Mesenchymal stem cell (in vitro differentiated cells and primary cell): ENCODE measurements at regions not wholly inside any gene's neighbourhood (a gene's known extent, or its start where the extent isn't known, plus 50 kb on each side); places are given as distances from the start of the nearest gene placed in this dataset.

Experiments
- DNase-seq: peaks from one replicate; pipeline ENCODE4 v3.0.0-alpha.2; 2013
- H2AFZ ChIP-seq: one replicate; pipeline ENCODE4 v1.6.1; 2013; ENCODE audit warnings: low read depth, mild to moderate bottlenecking, control low read depth, inconsistent platforms, low read length, moderate library complexity
- H2AK5ac ChIP-seq: 2 replicates; pipeline ENCODE4 v1.6.1; 2013; ENCODE audit warnings: low read length, moderate library complexity, mild to moderate bottlenecking, inconsistent platforms; ENCODE audit not compliant: severe bottlenecking
- H2BK120ac ChIP-seq: one replicate; pipeline ENCODE4 v1.6.1; 2013; ENCODE audit warnings: low read depth, mild to moderate bottlenecking, inconsistent platforms, low read length, moderate library complexity
- H2BK12ac ChIP-seq, 2 experiments: one replicate each; pipeline ENCODE4 v1.6.1; 2013; ENCODE audit warnings: inconsistent platforms in 2 of 2, low read length in 2 of 2, mild to moderate bottlenecking in 2 of 2, moderate library complexity in 2 of 2, control low read depth in 1 of 2
- H2BK15ac ChIP-seq: one replicate; pipeline ENCODE4 v1.6.1; 2013; ENCODE audit warnings: mild to moderate bottlenecking, low read depth, inconsistent platforms; ENCODE audit not compliant: poor library complexity, severe bottlenecking
- H2BK5ac ChIP-seq: 2 replicates; pipeline ENCODE4 v1.6.1; 2013; ENCODE audit warnings: low read depth, mild to moderate bottlenecking, low read length, control low read depth, inconsistent platforms; ENCODE audit not compliant: poor library complexity, severe bottlenecking
- H3K14ac ChIP-seq, 2 experiments: one replicate each; pipeline ENCODE4 v1.6.1; 2013; ENCODE audit warnings: inconsistent platforms in 2 of 2, low read length in 2 of 2, control low read depth in 1 of 2, mild to moderate bottlenecking in 1 of 2, moderate library complexity in 1 of 2
- H3K18ac ChIP-seq, 2 experiments: one replicate each; pipeline ENCODE4 v1.6.1; 2013; ENCODE audit warnings: inconsistent platforms in 2 of 2, low read length in 2 of 2, control low read depth in 1 of 2, low read depth in 1 of 2, mild to moderate bottlenecking in 1 of 2
- H3K23ac ChIP-seq, 2 experiments: one replicate each; pipeline ENCODE4 v1.6.1; 2013; ENCODE audit warnings: inconsistent platforms in 2 of 2, low read length in 2 of 2, mild to moderate bottlenecking in 2 of 2, moderate library complexity in 2 of 2, control low read depth in 1 of 2
- H3K27ac ChIP-seq: 2 replicates; pipeline ENCODE4 v1.5.1; 2013; ENCODE audit warnings: mild to moderate bottlenecking, moderate library complexity, low read length, control low read depth, inconsistent platforms; ENCODE audit not compliant: poor library complexity, severe bottlenecking
- H3K27me3 ChIP-seq, 2 experiments: 2 replicates each; pipeline versions ENCODE4 v1.6.1 to v1.7.0; 2013; ENCODE audit warnings: low read length in 2 of 2, mild to moderate bottlenecking in 2 of 2, moderate library complexity in 2 of 2, control low read depth in 1 of 2, inconsistent platforms in 1 of 2; ENCODE audit not compliant: control insufficient read depth in 1 of 2, insufficient read depth in 1 of 2
- H3K36me3 ChIP-seq, 2 experiments: 2 replicates each; pipeline versions ENCODE4 v1.6.1 to v1.7.0; 2013; ENCODE audit warnings: low read length in 2 of 2, control low read depth in 1 of 2, inconsistent platforms in 1 of 2, low read depth in 1 of 2, mild to moderate bottlenecking in 1 of 2; ENCODE audit not compliant: insufficient read depth in 2 of 2, control insufficient read depth in 1 of 2
- H3K4ac ChIP-seq, 2 experiments: one replicate each; pipeline ENCODE4 v1.6.1; 2013; ENCODE audit warnings: inconsistent platforms in 2 of 2, low read length in 2 of 2, mild to moderate bottlenecking in 2 of 2, moderate library complexity in 2 of 2, control low read depth in 1 of 2, low read depth in 1 of 2
- H3K4me1 ChIP-seq: 2 replicates; pipeline ENCODE4 v1.6.1; 2013; ENCODE audit warnings: low read depth, low read length, control low read depth; ENCODE audit not compliant: control insufficient read depth, insufficient read depth
- H3K4me2 ChIP-seq: 2 replicates; pipeline ENCODE4 v1.6.1; 2013; ENCODE audit warnings: low read length, mild to moderate bottlenecking, inconsistent platforms; ENCODE audit not compliant: poor library complexity, severe bottlenecking
- H3K4me3 ChIP-seq, 2 experiments: 2 replicates each; pipeline versions ENCODE4 v1.5.1 to v1.7.0; 2013; ENCODE audit warnings: low read length in 2 of 2, mild to moderate bottlenecking in 2 of 2, control low read depth in 1 of 2, low read depth in 1 of 2; ENCODE audit not compliant: insufficient read depth in 1 of 2
- H3K79me1 ChIP-seq: replicated peaks from 2 replicates; pipeline ENCODE4 v1.6.1; 2013; ENCODE audit warnings: mild to moderate bottlenecking, control low read depth, low read length, inconsistent platforms; ENCODE audit not compliant: poor library complexity, severe bottlenecking
- H3K9ac ChIP-seq: 2 replicates; pipeline ENCODE4 v1.7.0; 2013; ENCODE audit warnings: mild to moderate bottlenecking, low read length, moderate library complexity
- H3K9me3 ChIP-seq: 2 replicates; pipeline ENCODE4 v1.7.0; 2013; ENCODE audit warnings: mild to moderate bottlenecking, low read length; ENCODE audit not compliant: control insufficient read depth
- H4K8ac ChIP-seq: one replicate; pipeline ENCODE4 v1.6.1; 2013; ENCODE audit warnings: inconsistent platforms, mild to moderate bottlenecking, low read length, moderate library complexity
- H4K91ac ChIP-seq: one replicate; pipeline ENCODE4 v1.6.1; 2013; ENCODE audit warnings: mild to moderate bottlenecking, low read length, inconsistent platforms
- WGBS: methylation state at CpG from one replicate; pipeline ENCODE4 v1.1.7; 2013; ENCODE audit warnings: mixed read lengths; 5-methylcytosine and 5-hydroxymethylcytosine counted together

- no peak overlapping the region for H3K4me2 ChIP-seq
- H3K27me3 ChIP-seq = no peaks in the 10 kb centered on the region
- no peak overlapping the region for H3K23ac ChIP-seq
- no peak overlapping the region for H3K9ac ChIP-seq
- H2BK12ac ChIP-seq = peak overlapping the region in 1 of 2 experiments; percentile 66
- no peaks in the 10 kb centered on the region for H3K9me3 ChIP-seq
- H3K18ac ChIP-seq = no peak overlapping the region
- H2BK15ac ChIP-seq = no peak overlapping the region
- H3K36me3 ChIP-seq = peaks cover 6 to 8% of the 10 kb centered on the region in 2 experiments
- H3K4ac ChIP-seq = no peak overlapping the region
- H2AFZ ChIP-seq = no peak overlapping the region
- peaks cover 9% of the 10 kb centered on the region for H3K4me1 ChIP-seq
- no peak overlapping the region for H2BK5ac ChIP-seq
- H3K27ac ChIP-seq = no peak overlapping the region
- no peak overlapping the region for H4K91ac ChIP-seq
- no peak overlapping the region for H4K8ac ChIP-seq
- no peak overlapping the region for H2AK5ac ChIP-seq
- no CpG with 5 or more reads among the region's 2 CpGs for WGBS
- no peak overlapping the region for H3K4me3 ChIP-seq
- no peak overlapping the region for H3K14ac ChIP-seq
- H3K79me1 ChIP-seq = peaks cover 2% of the 10 kb centered on the region
- peak; percentile 36 for DNase-seq
- no peak overlapping the region for H2BK120ac ChIP-seq
Measured at GRCh38 chr12:19576506-19577280, 137.4 kb downstream of the AEBP2 start.

GRCh38 chr12:19577281-19577530 lies 137.9 kb downstream of the AEBP2 start:
- H2AK5ac ChIP-seq = no peak overlapping the region
- H3K14ac ChIP-seq = no peak overlapping the region
- H3K23ac ChIP-seq = no peak overlapping the region
- H3K79me1 ChIP-seq = peaks cover 2% of the 10 kb centered on the region
- DNase-seq = no peak
- no peak overlapping the region for H4K8ac ChIP-seq
- H3K4me3 ChIP-seq = no peak overlapping the region
- no peaks in the 10 kb centered on the region for H3K27me3 ChIP-seq
- H3K4me1 ChIP-seq = peaks cover 9% of the 10 kb centered on the region
- H3K4me2 ChIP-seq = no peak overlapping the region
- no peak overlapping the region for H4K91ac ChIP-seq
- H3K36me3 ChIP-seq = peaks cover 6 to 12% of the 10 kb centered on the region in 2 experiments
- no peak overlapping the region for H2BK120ac ChIP-seq
- H3K9me3 ChIP-seq = no peaks in the 10 kb centered on the region
- H2BK15ac ChIP-seq = no peak overlapping the region
- H3K9ac ChIP-seq = no peak overlapping the region
- no peak overlapping the region for H2AFZ ChIP-seq
- no peak overlapping the region for H3K18ac ChIP-seq
- no peak overlapping the region for H3K4ac ChIP-seq
- H3K27ac ChIP-seq = no peak overlapping the region
- no peak overlapping the region for H2BK12ac ChIP-seq
- H2BK5ac ChIP-seq = no peak overlapping the region

- H3K27ac ChIP-seq = no peak overlapping the region
- H4K91ac ChIP-seq = no peak overlapping the region
- no peak overlapping the region for H2AK5ac ChIP-seq
- H3K79me1 ChIP-seq = no peaks in the 10 kb centered on the region
- no peak overlapping the region for H2AFZ ChIP-seq
- DNase-seq = no peak
- no peaks in the 10 kb centered on the region for H3K27me3 ChIP-seq
- peaks cover 9 to 12% of the 10 kb centered on the region in 2 experiments for H3K36me3 ChIP-seq
- H3K23ac ChIP-seq = no peak overlapping the region
- H3K18ac ChIP-seq = no peak overlapping the region
- H2BK120ac ChIP-seq = no peak overlapping the region
- no peak overlapping the region for H2BK5ac ChIP-seq
- H3K4me1 ChIP-seq = no peaks in the 10 kb centered on the region
- WGBS = over 99% methylated on average over 4 of the region's 4 CpGs
- H2BK12ac ChIP-seq = no peak overlapping the region
- H3K4me3 ChIP-seq = no peak overlapping the region
- H3K9ac ChIP-seq = no peak overlapping the region
- peaks cover 8% of the 10 kb centered on the region for H3K9me3 ChIP-seq
- no peak overlapping the region for H2BK15ac ChIP-seq
- H4K8ac ChIP-seq = no peak overlapping the region
- no peak overlapping the region for H3K4ac ChIP-seq
- no peak overlapping the region for H3K4me2 ChIP-seq
- no peak overlapping the region for H3K14ac ChIP-seq
Measured at GRCh38 chr12:19584732-19585131, 145.4 kb downstream of the AEBP2 start.

- no peak overlapping the region for H4K91ac ChIP-seq
- peaks cover 0 to 7% of the 10 kb centered on the region in 2 experiments for H3K36me3 ChIP-seq
- H3K27me3 ChIP-seq = no peaks in the 10 kb centered on the region
- 98% methylated on average over 3 of the region's 5 CpGs for WGBS
- no peaks in the 10 kb centered on the region for H3K79me1 ChIP-seq
- H2BK15ac ChIP-seq = no peak overlapping the region
- no peak overlapping the region for H2AFZ ChIP-seq
- H3K4me1 ChIP-seq = no peaks in the 10 kb centered on the region
- no peak overlapping the region for H3K14ac ChIP-seq
- H2BK120ac ChIP-seq = no peak overlapping the region
- H3K9me3 ChIP-seq = no peaks in the 10 kb centered on the region
- no peak overlapping the region for H3K4me3 ChIP-seq
- no peak overlapping the region for H2BK5ac ChIP-seq
- H2AK5ac ChIP-seq = no peak overlapping the region
- no peak overlapping the region for H3K27ac ChIP-seq
- no peak overlapping the region for H2BK12ac ChIP-seq
- no peak overlapping the region for H3K4me2 ChIP-seq
- H4K8ac ChIP-seq = no peak overlapping the region
- no peak for DNase-seq
- H3K9ac ChIP-seq = no peak overlapping the region
- H3K23ac ChIP-seq = no peak overlapping the region
- no peak overlapping the region for H3K4ac ChIP-seq
- H3K18ac ChIP-seq = no peak overlapping the region
Measured at GRCh38 chr12:19588951-19589350, 149.7 kb downstream of the AEBP2 start.
